ENCODE measurements at regions not wholly inside any gene's neighbourhood (a gene's known extent, or its start where the extent isn't known, plus 50 kb on each side); places are given as distances from the start of the nearest gene placed in this dataset.

DNA sequence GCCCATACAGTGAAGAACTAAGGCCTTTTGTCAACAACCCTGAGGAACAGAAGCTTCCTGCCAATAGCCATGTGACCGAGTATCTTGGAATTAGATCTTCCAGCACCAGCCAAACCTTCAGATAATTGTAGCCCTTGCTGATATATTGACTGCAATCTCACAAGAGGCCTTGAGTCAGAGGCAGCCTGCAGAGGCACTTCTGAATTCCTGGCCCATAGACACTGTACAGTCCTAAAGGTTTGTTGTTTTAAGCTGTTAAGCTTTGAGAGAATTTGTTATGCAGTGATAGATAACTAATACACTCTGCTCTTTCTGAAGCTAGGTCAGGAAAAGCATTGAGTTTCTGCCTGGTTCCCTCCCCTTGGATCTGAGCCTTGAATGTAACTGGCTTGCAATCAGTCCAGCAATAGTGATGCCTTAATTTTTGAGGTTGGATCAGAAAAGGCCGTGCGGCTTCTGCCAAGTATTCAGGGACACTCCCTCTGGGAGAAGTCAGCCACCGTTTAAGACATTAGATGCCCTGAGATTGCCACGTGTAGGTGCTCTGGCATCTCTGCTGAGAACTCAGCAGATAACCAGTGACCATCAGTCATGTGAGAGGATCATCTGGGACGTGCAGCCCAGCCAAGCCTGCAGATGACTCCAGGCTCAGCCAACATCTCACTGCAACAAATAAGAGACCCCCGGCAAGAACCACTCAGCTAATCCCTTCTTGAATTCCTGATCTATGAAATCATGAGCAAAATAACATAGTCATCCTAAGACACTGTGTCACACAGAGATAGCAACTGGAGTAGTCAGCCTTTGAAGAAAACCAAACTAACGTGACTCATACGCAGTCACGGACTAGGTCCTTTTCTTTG is 126.8 kb upstream of the STC2 start:
- Histone ChIP-seq H3K27ac (replicated peaks; ENCODE audit: low read length) (no peak overlapping the region), H4K91ac (ENCODE audit: low read depth, low read length, poor library complexity) (no peak overlapping the region)

GRCh38 chr5:173454361-173454735 is 126.1 kb upstream of the STC2 start:
- no peak for DNase-seq (ENCODE audit: low spot score)
- no peaks in the 10 kb centered on the region for H3K4me1 ChIP-seq (ENCODE audit: control insufficient read depth in 2 of 2, insufficient read depth in 1 of 2, low read depth in 1 of 2, low read length in 2 of 2)
- no peak overlapping the region for H3K23ac ChIP-seq (ENCODE audit: low read depth, low read length, poor library complexity)
- WGBS, 2 donors (ENCODE audit: extremely low coverage in 2 of 2, insufficient read length in 2 of 2, insufficient replicate concordance in 1 of 2) = no CpG with 5 or more reads among the region's 4 CpGs
- H3K4me2 ChIP-seq (ENCODE audit: insufficient read depth, low read length, poor library complexity, severe bottlenecking) = no peak overlapping the region
- H3K36me3 ChIP-seq (replicated peaks in 1 of 2; ENCODE audit: control insufficient read depth in 2 of 2, insufficient read depth in 2 of 2, low read length in 2 of 2) = no peaks in the 10 kb centered on the region
- no peak overlapping the region for H2BK15ac ChIP-seq (ENCODE audit: low read length)
- no peak overlapping the region for H3K9ac ChIP-seq (ENCODE audit: low read depth, low read length, poor library complexity)
- no peak overlapping the region for H4K91ac ChIP-seq (ENCODE audit: low read depth, low read length, poor library complexity)
- no peak overlapping the region for H2BK12ac ChIP-seq (ENCODE audit: low read length)
- H3K27ac ChIP-seq (replicated peaks; ENCODE audit: low read length) = no peak overlapping the region
- no peak overlapping the region for H3K18ac ChIP-seq (ENCODE audit: low read length)
- H4K8ac ChIP-seq (ENCODE audit: low read depth, low read length) = no peak overlapping the region
- no peak overlapping the region for H2AK5ac ChIP-seq (ENCODE audit: low read depth, low read length)
- H3K79me1 ChIP-seq (ENCODE audit: low read depth, low read length) = no peaks in the 10 kb centered on the region
- H3K4me3 ChIP-seq (ENCODE audit: low read length in 2 of 2) = no peak overlapping the region
- H3K27me3 ChIP-seq (ENCODE audit: control insufficient read depth in 3 of 3, insufficient read depth in 3 of 3, low read depth in 1 of 3, low read length in 3 of 3) = no peaks in the 10 kb centered on the region
- H2BK5ac ChIP-seq (ENCODE audit: low read length) = no peak overlapping the region
- H2AFZ ChIP-seq (ENCODE audit: low read length) = no peak overlapping the region
- H3K14ac ChIP-seq (ENCODE audit: low read length) = no peak overlapping the region
- H3K4ac ChIP-seq (ENCODE audit: low read length) = no peak overlapping the region
- H2BK120ac ChIP-seq (ENCODE audit: low read depth, low read length) = no peak overlapping the region
- no peaks in the 10 kb centered on the region for H3K9me3 ChIP-seq (replicated peaks in 1 of 2; ENCODE audit: control insufficient read depth in 2 of 2, insufficient read depth in 1 of 2, low read depth in 1 of 2, low read length in 2 of 2)

More for the DNA sequence above, 126.8 kb upstream of the STC2 start:
- Histone ChIP-seq H3K4ac (ENCODE audit: low read length) (no peak overlapping the region), H3K4me3 (ENCODE audit: low read length in 2 of 2) (no peak overlapping the region), H2BK15ac (ENCODE audit: low read length) (no peak overlapping the region), H3K4me2 (ENCODE audit: insufficient read depth, low read length, poor library complexity, severe bottlenecking) (no peak overlapping the region), H3K14ac (ENCODE audit: low read length) (no peak overlapping the region), H2BK120ac (ENCODE audit: low read depth, low read length) (no peak overlapping the region), H2BK5ac (ENCODE audit: low read length) (no peak overlapping the region), H3K27me3 (ENCODE audit: control insufficient read depth in 3 of 3, insufficient read depth in 3 of 3, low read depth in 1 of 3, low read length in 3 of 3) (no peaks in the 10 kb centered on the region), H3K36me3 (replicated peaks in 1 of 2; ENCODE audit: control insufficient read depth in 2 of 2, insufficient read depth in 2 of 2, low read length in 2 of 2) (no peaks in the 10 kb centered on the region), H3K23ac (ENCODE audit: low read depth, low read length, poor library complexity) (no peak overlapping the region), H3K18ac (ENCODE audit: low read length) (no peak overlapping the region), H3K9me3 (replicated peaks in 1 of 2; ENCODE audit: control insufficient read depth in 2 of 2, insufficient read depth in 1 of 2, low read depth in 1 of 2, low read length in 2 of 2) (no peaks in the 10 kb centered on the region), H4K8ac (ENCODE audit: low read depth, low read length) (no peak overlapping the region), H2BK12ac (ENCODE audit: low read length) (no peak overlapping the region), H3K4me1 (ENCODE audit: control insufficient read depth in 2 of 2, insufficient read depth in 1 of 2, low read depth in 1 of 2, low read length in 2 of 2) (no peaks in the 10 kb centered on the region), H3K79me1 (ENCODE audit: low read depth, low read length) (no peaks in the 10 kb centered on the region), H3K9ac (ENCODE audit: low read depth, low read length, poor library complexity) (no peak overlapping the region), H2AFZ (ENCODE audit: low read length) (no peak overlapping the region), H2AK5ac (ENCODE audit: low read depth, low read length) (no peak overlapping the region)
- no CpG with 5 or more reads among the region's 10 CpGs for WGBS, 2 donors (ENCODE audit: extremely low coverage in 2 of 2, insufficient read length in 2 of 2, insufficient replicate concordance in 1 of 2)
- DNase-seq (ENCODE audit: low spot score) = no peak

DNA sequence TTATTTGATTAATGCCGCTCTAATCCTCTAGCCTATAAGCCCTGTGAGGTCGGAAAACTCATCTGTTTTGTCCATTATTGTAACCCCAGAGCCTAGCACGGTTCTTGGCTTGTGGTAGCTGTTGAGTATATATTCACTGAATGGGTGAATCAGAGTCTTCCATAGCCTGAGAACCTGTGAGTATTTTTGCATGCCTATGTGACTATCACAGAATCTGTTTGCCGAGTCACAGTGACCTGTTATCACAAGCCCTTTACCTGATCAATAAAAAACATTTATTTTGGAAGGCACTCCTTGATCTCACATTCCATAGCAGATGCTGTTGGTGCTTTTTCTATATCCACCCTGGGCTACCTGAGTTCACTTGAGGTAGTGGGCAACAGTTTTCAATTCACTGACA is 125.0 kb upstream of the STC2 start:
- H2BK120ac ChIP-seq (ENCODE audit: low read depth, low read length) = no peak overlapping the region
- no peaks in the 10 kb centered on the region for H3K4me1 ChIP-seq (ENCODE audit: control insufficient read depth in 2 of 2, insufficient read depth in 1 of 2, low read depth in 1 of 2, low read length in 2 of 2)
- no peak overlapping the region for H3K4me3 ChIP-seq (ENCODE audit: low read length in 2 of 2)
- no peak overlapping the region for H3K9ac ChIP-seq (ENCODE audit: low read depth, low read length, poor library complexity)
- H3K4me2 ChIP-seq (ENCODE audit: insufficient read depth, low read length, poor library complexity, severe bottlenecking) = no peak overlapping the region
- WGBS, 2 donors (ENCODE audit: extremely low coverage in 2 of 2, insufficient read length in 2 of 2, insufficient replicate concordance in 1 of 2) = no CpG with 5 or more reads among the region's 4 CpGs
- no peak overlapping the region for H2AK5ac ChIP-seq (ENCODE audit: low read depth, low read length)
- no peaks in the 10 kb centered on the region for H3K9me3 ChIP-seq (replicated peaks in 1 of 2; ENCODE audit: control insufficient read depth in 2 of 2, insufficient read depth in 1 of 2, low read depth in 1 of 2, low read length in 2 of 2)
- H2AFZ ChIP-seq (ENCODE audit: low read length) = no peak overlapping the region
- no peaks in the 10 kb centered on the region for H3K27me3 ChIP-seq (ENCODE audit: control insufficient read depth in 3 of 3, insufficient read depth in 3 of 3, low read depth in 1 of 3, low read length in 3 of 3)
- H2BK5ac ChIP-seq (ENCODE audit: low read length) = no peak overlapping the region
- H2BK12ac ChIP-seq (ENCODE audit: low read length) = no peak overlapping the region
- no peak overlapping the region for H3K4ac ChIP-seq (ENCODE audit: low read length)
- H4K8ac ChIP-seq (ENCODE audit: low read depth, low read length) = no peak overlapping the region
- no peak overlapping the region for H2BK15ac ChIP-seq (ENCODE audit: low read length)
- DNase-seq (ENCODE audit: low spot score) = no peak
- no peak overlapping the region for H4K91ac ChIP-seq (ENCODE audit: low read depth, low read length, poor library complexity)
- H3K18ac ChIP-seq (ENCODE audit: low read length) = no peak overlapping the region
- no peak overlapping the region for H3K23ac ChIP-seq (ENCODE audit: low read depth, low read length, poor library complexity)
- no peaks in the 10 kb centered on the region for H3K36me3 ChIP-seq (replicated peaks in 1 of 2; ENCODE audit: control insufficient read depth in 2 of 2, insufficient read depth in 2 of 2, low read length in 2 of 2)
- no peaks in the 10 kb centered on the region for H3K79me1 ChIP-seq (ENCODE audit: low read depth, low read length)
- H3K14ac ChIP-seq (ENCODE audit: low read length) = no peak overlapping the region
- no peak overlapping the region for H3K27ac ChIP-seq (replicated peaks; ENCODE audit: low read length)

DNA sequence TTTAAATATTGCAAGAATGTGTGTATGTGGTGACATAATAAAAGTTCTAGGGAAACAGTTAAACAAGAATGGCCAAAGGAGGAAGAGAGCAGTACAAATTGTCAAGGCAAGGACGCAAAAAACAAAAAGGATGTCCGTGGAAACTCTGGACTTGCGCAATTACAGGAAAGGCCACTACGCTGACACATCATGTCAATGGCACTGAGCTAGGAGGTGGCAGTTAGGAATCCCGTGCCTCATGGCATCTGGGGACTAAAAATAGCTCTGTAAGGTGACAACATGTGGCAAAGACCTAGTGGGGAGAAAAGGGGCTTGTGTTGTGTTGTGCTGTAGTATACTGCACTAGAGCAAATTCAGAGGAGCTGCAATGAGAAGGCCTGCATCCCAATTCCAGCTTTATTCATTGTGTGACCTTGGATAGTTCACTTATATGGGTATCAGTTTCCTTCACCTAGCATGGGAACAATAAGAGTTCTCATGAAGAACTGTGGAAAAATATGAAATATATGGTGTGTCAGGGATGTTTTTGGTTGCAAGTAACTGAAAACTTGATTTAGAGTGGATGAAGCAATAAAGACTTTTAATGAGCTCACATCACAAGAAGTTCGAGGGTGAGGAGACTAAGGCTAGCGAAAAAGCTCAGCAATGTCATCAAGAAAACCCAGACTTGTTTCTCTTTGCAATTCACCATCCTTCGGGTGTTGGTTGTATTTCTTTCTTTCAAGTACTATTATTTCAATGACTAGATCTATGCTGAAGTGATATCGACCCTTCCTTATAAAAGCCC is 124.1 kb upstream of the STC2 start:
- Histone ChIP-seq H3K4me2 (ENCODE audit: insufficient read depth, low read length, poor library complexity, severe bottlenecking) (no peak overlapping the region), H3K23ac (ENCODE audit: low read depth, low read length, poor library complexity) (no peak overlapping the region), H3K18ac (ENCODE audit: low read length) (no peak overlapping the region), H3K14ac (ENCODE audit: low read length) (no peak overlapping the region), H3K27me3 (ENCODE audit: control insufficient read depth in 3 of 3, insufficient read depth in 3 of 3, low read depth in 1 of 3, low read length in 3 of 3) (no peaks in the 10 kb centered on the region), H3K9me3 (replicated peaks in 1 of 2; ENCODE audit: control insufficient read depth in 2 of 2, insufficient read depth in 1 of 2, low read depth in 1 of 2, low read length in 2 of 2) (no peaks in the 10 kb centered on the region), H3K9ac (ENCODE audit: low read depth, low read length, poor library complexity) (no peak overlapping the region), H3K27ac (replicated peaks; ENCODE audit: low read length) (no peak overlapping the region), H2BK12ac (ENCODE audit: low read length) (no peak overlapping the region), H2BK15ac (ENCODE audit: low read length) (no peak overlapping the region), H3K79me1 (ENCODE audit: low read depth, low read length) (no peaks in the 10 kb centered on the region), H2BK5ac (ENCODE audit: low read length) (no peak overlapping the region), H3K4me3 (ENCODE audit: low read length in 2 of 2) (no peak overlapping the region), H2BK120ac (ENCODE audit: low read depth, low read length) (no peak overlapping the region), H3K4ac (ENCODE audit: low read length) (no peak overlapping the region), H3K4me1 (ENCODE audit: control insufficient read depth in 2 of 2, insufficient read depth in 1 of 2, low read depth in 1 of 2, low read length in 2 of 2) (no peaks in the 10 kb centered on the region), H4K91ac (ENCODE audit: low read depth, low read length, poor library complexity) (no peak overlapping the region), H4K8ac (ENCODE audit: low read depth, low read length) (no peak overlapping the region), H3K36me3 (replicated peaks in 1 of 2; ENCODE audit: control insufficient read depth in 2 of 2, insufficient read depth in 2 of 2, low read length in 2 of 2) (no peaks in the 10 kb centered on the region), H2AK5ac (ENCODE audit: low read depth, low read length) (no peak overlapping the region), H2AFZ (ENCODE audit: low read length) (no peak overlapping the region)
- DNase-seq (ENCODE audit: low spot score) = no peak
- WGBS, 2 donors (ENCODE audit: extremely low coverage in 2 of 2, insufficient read length in 2 of 2, insufficient replicate concordance in 1 of 2) = no CpG with 5 or more reads among the region's 9 CpGs

Data from neuronal stem cell (in vitro differentiated cells).